ENCODE measurements at regions not wholly inside any gene's neighbourhood (a gene's known extent, or its start where the extent isn't known, plus 50 kb on each side); places are given as distances from the start of the nearest gene placed in this dataset.

DNA sequence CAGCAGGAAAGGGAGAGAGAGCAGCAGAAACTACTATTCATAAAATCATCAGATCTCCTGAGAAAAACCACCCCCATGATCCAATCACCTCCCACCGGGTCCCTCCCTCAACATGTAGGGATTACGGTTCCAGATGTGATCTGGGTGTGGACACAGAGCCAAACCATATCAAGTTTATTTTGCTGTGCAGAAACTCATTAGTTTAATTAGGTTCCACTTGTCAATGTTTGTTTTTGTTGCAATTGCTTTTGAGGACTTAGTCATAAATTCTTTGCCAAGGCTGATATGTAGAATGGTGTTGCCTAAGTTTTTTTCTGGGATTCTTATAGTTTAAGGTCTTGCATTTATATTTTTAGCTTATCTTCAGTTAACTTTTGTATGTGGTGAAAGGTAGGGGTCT, 422.0 kb upstream of the HS3ST5 start:
- TF ChIP-seq, protein P1, sequence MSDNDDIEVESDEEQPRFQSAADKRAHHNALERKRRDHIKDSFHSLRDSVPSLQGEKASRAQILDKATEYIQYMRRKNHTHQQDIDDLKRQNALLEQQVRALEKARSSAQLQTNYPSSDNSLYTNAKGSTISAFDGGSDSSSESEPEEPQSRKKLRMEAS (IDR thresholded peaks at IDR 0.05; ENCODE audit: low read depth): no peak
- TF ChIP-seq, protein P2, sequence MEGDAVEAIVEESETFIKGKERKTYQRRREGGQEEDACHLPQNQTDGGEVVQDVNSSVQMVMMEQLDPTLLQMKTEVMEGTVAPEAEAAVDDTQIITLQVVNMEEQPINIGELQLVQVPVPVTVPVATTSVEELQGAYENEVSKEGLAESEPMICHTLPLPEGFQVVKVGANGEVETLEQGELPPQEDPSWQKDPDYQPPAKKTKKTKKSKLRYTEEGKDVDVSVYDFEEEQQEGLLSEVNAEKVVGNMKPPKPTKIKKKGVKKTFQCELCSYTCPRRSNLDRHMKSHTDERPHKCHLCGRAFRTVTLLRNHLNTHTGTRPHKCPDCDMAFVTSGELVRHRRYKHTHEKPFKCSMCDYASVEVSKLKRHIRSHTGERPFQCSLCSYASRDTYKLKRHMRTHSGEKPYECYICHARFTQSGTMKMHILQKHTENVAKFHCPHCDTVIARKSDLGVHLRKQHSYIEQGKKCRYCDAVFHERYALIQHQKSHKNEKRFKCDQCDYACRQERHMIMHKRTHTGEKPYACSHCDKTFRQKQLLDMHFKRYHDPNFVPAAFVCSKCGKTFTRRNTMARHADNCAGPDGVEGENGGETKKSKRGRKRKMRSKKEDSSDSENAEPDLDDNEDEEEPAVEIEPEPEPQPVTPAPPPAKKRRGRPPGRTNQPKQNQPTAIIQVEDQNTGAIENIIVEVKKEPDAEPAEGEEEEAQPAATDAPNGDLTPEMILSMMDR (IDR thresholded peaks at IDR 0.05): no peak

All from SK-N-SH (cell line).